ENCODE measurements at regions not wholly inside any gene's neighbourhood (a gene's known extent, or its start where the extent isn't known, plus 50 kb on each side); places are given as distances from the start of the nearest gene placed in this dataset.

DNA sequence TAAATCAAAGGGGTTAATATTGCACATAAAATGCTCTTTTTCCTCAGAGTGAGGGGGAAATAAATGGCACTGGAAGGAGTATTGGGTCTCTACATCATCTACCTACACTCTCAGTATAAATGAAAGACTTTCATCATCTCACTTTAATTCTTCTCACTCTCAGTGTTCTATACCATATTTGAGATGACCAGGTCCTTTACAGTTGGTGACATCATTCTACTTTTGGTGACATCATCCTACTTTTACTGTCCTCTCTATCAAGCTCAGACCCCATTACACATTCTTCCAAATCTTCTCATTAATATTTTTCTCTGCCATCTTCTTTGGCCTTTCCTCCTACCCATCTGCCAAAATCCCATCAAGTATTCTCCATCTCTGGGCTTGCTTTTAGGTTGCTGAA lies 74.6 kb upstream of the TMEM106B start:
- TF ChIP-seq, protein P1, sequence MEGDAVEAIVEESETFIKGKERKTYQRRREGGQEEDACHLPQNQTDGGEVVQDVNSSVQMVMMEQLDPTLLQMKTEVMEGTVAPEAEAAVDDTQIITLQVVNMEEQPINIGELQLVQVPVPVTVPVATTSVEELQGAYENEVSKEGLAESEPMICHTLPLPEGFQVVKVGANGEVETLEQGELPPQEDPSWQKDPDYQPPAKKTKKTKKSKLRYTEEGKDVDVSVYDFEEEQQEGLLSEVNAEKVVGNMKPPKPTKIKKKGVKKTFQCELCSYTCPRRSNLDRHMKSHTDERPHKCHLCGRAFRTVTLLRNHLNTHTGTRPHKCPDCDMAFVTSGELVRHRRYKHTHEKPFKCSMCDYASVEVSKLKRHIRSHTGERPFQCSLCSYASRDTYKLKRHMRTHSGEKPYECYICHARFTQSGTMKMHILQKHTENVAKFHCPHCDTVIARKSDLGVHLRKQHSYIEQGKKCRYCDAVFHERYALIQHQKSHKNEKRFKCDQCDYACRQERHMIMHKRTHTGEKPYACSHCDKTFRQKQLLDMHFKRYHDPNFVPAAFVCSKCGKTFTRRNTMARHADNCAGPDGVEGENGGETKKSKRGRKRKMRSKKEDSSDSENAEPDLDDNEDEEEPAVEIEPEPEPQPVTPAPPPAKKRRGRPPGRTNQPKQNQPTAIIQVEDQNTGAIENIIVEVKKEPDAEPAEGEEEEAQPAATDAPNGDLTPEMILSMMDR (IDR thresholded peaks at IDR 0.05): no peak
- no peak for TF ChIP-seq POLR2A (IDR thresholded peaks at IDR 0.05)

Data from right lobe of liver (tissue), 4 donors.